Neural progenitor cell (in vitro differentiated cells): ENCODE measurements at regions not wholly inside any gene's neighbourhood (a gene's known extent, or its start where the extent isn't known, plus 50 kb on each side); places are given as distances from the start of the nearest gene placed in this dataset.

Experiments
- DNase-seq: peaks from one replicate; pipeline ENCODE4 v3.0.0-alpha.2; 2016; ENCODE audit warnings: low spot score
- H2AFZ ChIP-seq: fragments of 200-600 bp; sonication (generic); replicated peaks from 2 replicates; pipeline ENCODE4 v1.6.1; 2016; ENCODE audit warnings: antibody characterized with exemption
- H3F3A ChIP-seq: fragments of 200-600 bp; sonication (generic); 2 replicates; pipeline ENCODE4 v1.6.1; 2016; ENCODE audit warnings: antibody characterized with exemption, low read depth
- H3K27ac ChIP-seq: fragments of 200-600 bp; sonication (generic); 2 replicates; pipeline ENCODE4 v1.5.1; 2016; ENCODE audit warnings: mild to moderate bottlenecking
- H3K27me3 ChIP-seq: fragments of 200-600 bp; sonication (generic); 2 replicates; pipeline ENCODE4 v1.6.1; 2016; ENCODE audit warnings: mild to moderate bottlenecking, moderate library complexity
- H3K36me3 ChIP-seq: fragments of 200-600 bp; sonication (generic); 2 replicates; pipeline ENCODE4 v1.5.1; 2016
- H3K4me1 ChIP-seq: fragments of 200-600 bp; sonication (generic); 2 replicates; pipeline ENCODE4 v1.6.1; 2016; ENCODE audit warnings: mixed run types
- H3K4me2 ChIP-seq: fragments of 200-600 bp; sonication (generic); 2 replicates; pipeline ENCODE4 v1.6.1; 2016
- H3K4me3 ChIP-seq: fragments of 200-600 bp; sonication (generic); 2 replicates; pipeline ENCODE4 v1.5.1; 2016
- H3K79me2 ChIP-seq: fragments of 200-600 bp; sonication (generic); 2 replicates; pipeline ENCODE4 v1.6.1; 2016; ENCODE audit warnings: low read depth
- H3K9ac ChIP-seq: fragments of 200-600 bp; sonication (generic); 2 replicates; pipeline ENCODE4 v1.6.1; 2016
- H3K9me3 ChIP-seq: fragments of 200-600 bp; sonication (generic); 2 replicates; pipeline ENCODE4 v1.5.1; 2016; ENCODE audit warnings: low read depth
- H4K20me1 ChIP-seq: fragments of 200-600 bp; sonication (generic); 2 replicates; pipeline ENCODE4 v1.6.1; 2016; ENCODE audit warnings: low read depth
- H3K27ac Mint-ChIP-seq: 3 replicates; pipeline ENCODE4 v1.8.0; 2021; ENCODE audit warnings: mixed read lengths
- H3K27me3 Mint-ChIP-seq: 2 replicates; pipeline ENCODE4 v1.8.0; 2022; ENCODE audit warnings: low read depth, mild to moderate bottlenecking, inconsistent platforms, moderate library complexity, mixed read lengths; ENCODE audit not compliant: insufficient read depth
- H3K36me3 Mint-ChIP-seq: 3 replicates; pipeline ENCODE4 v1.8.0; 2021; ENCODE audit warnings: mixed read lengths
- H3K4me1 Mint-ChIP-seq: 3 replicates; pipeline ENCODE4 v1.8.0; 2021; ENCODE audit warnings: mixed read lengths
- H3K4me3 Mint-ChIP-seq: 3 replicates; pipeline ENCODE4 v1.8.0; 2021; ENCODE audit warnings: mild to moderate bottlenecking, moderate library complexity, mixed read lengths
- H3K9me3 Mint-ChIP-seq: 3 replicates; pipeline ENCODE4 v1.8.0; 2020; ENCODE audit warnings: mixed read lengths
- CTCF ChIP-seq: fragments of 200-600 bp; sonication (generic); IDR thresholded peaks from 2 replicates; pipeline ENCODE4 v1.5.1; 2017; ENCODE audit warnings: antibody characterized with exemption, mild to moderate bottlenecking
- EZH2 ChIP-seq: fragments of 200-600 bp; sonication (generic); IDR thresholded peaks from 2 replicates; pipeline ENCODE4 v1.6.1; 2017; ENCODE audit warnings: antibody characterized with exemption, mild to moderate bottlenecking, moderate library complexity
- EZH2phosphoT487 ChIP-seq: fragments of 200-600 bp; sonication (generic); IDR thresholded peaks from 2 replicates; pipeline ENCODE4 v1.6.1; 2017; ENCODE audit warnings: antibody characterized with exemption

GRCh38 chr3:81154611-81155143 is 606.8 kb downstream of the GBE1 start:
- Histone ChIP-seq H3F3A (no peaks in the 10 kb centered on the region), H3K9me3 (no peaks in the 10 kb centered on the region), H3K4me3 (no peak overlapping the region), H3K9ac (no peak overlapping the region), H3K27me3 (no peaks in the 10 kb centered on the region), H3K36me3 (no peaks in the 10 kb centered on the region), H3K4me1 (peaks cover 2% of the 10 kb centered on the region), H4K20me1 (no peaks in the 10 kb centered on the region), H3K27ac (no peak overlapping the region), H2AFZ (no peak overlapping the region), H3K79me2 (no peaks in the 10 kb centered on the region), H3K4me2 (no peak overlapping the region)
- TF ChIP-seq CTCF, result no peak
- no peak for TF ChIP-seq EZH2phosphoT487
- TF ChIP-seq EZH2, result no peak
- no peaks in the 10 kb centered on the region for H3K27me3 Mint-ChIP-seq
- no peak for DNase-seq
- H3K36me3 Mint-ChIP-seq, result no peaks in the 10 kb centered on the region
- H3K4me1 Mint-ChIP-seq, result no peaks in the 10 kb centered on the region
- no peaks in the 10 kb centered on the region for H3K9me3 Mint-ChIP-seq
- H3K4me3 Mint-ChIP-seq, result no peak overlapping the region
- H3K27ac Mint-ChIP-seq, result no peak overlapping the region

- Histone ChIP-seq H3K36me3 (no peaks in the 10 kb centered on the region), H3K27me3 (no peaks in the 10 kb centered on the region), H2AFZ (no peak overlapping the region), H3F3A (no peaks in the 10 kb centered on the region), H3K79me2 (no peaks in the 10 kb centered on the region), H3K27ac (no peak overlapping the region), H3K4me2 (no peak overlapping the region), H4K20me1 (no peaks in the 10 kb centered on the region), H3K9me3 (no peaks in the 10 kb centered on the region), H3K4me1 (no peaks in the 10 kb centered on the region), H3K4me3 (no peak overlapping the region), H3K9ac (no peak overlapping the region)
- no peaks in the 10 kb centered on the region for H3K9me3 Mint-ChIP-seq
- H3K27me3 Mint-ChIP-seq, result no peaks in the 10 kb centered on the region
- H3K36me3 Mint-ChIP-seq, result no peaks in the 10 kb centered on the region
- no peak overlapping the region for H3K27ac Mint-ChIP-seq
- H3K4me3 Mint-ChIP-seq, result no peak overlapping the region
- DNase-seq, result no peak
- H3K4me1 Mint-ChIP-seq, result no peaks in the 10 kb centered on the region
- TF ChIP-seq EZH2, result no peak
- no peak for TF ChIP-seq EZH2phosphoT487
- TF ChIP-seq CTCF, result no peak
Observed at GRCh38 chr3:81152156-81152555, 609.3 kb downstream of the GBE1 start.

- H3K9ac ChIP-seq, result no peak overlapping the region
- H3K27me3 ChIP-seq, result no peaks in the 10 kb centered on the region
- H3K9me3 ChIP-seq, result peaks cover 2% of the 10 kb centered on the region
- no peak for DNase-seq
- Mint-ChIP-seq H3K4me1 (peaks cover 2% of the 10 kb centered on the region), H3K9me3 (no peaks in the 10 kb centered on the region), H3K4me3 (no peak overlapping the region), H3K36me3 (no peaks in the 10 kb centered on the region), H3K27me3 (no peaks in the 10 kb centered on the region), H3K27ac (no peak overlapping the region)
- no peaks in the 10 kb centered on the region for H3K4me1 ChIP-seq
- H2AFZ ChIP-seq, result no peak overlapping the region
- H3K4me3 ChIP-seq, result no peak overlapping the region
- no peak for TF ChIP-seq CTCF
- TF ChIP-seq EZH2, result no peak
- no peak for TF ChIP-seq EZH2phosphoT487
- H4K20me1 ChIP-seq, result no peaks in the 10 kb centered on the region
- no peaks in the 10 kb centered on the region for H3K79me2 ChIP-seq
- H3F3A ChIP-seq, result no peaks in the 10 kb centered on the region
- H3K36me3 ChIP-seq, result no peaks in the 10 kb centered on the region
- no peak overlapping the region for H3K4me2 ChIP-seq
- H3K27ac ChIP-seq, result no peak overlapping the region
Observed at GRCh38 chr3:81132995-81133394, 628.5 kb downstream of the GBE1 start.
